OCI-LY3 (cell line): ENCODE measurements at regions not wholly inside any gene's neighbourhood (a gene's known extent, or its start where the extent isn't known, plus 50 kb on each side); places are given as distances from the start of the nearest gene placed in this dataset.

ENCODE experiments used
- H2AFZ ChIP-seq: fragments of 200-600, 300-600 bp; shearing (Covaris generic); 2 replicates; pipeline ENCODE4 v1.6.0; 2014; ENCODE audit warnings: antibody characterized with exemption, low read depth, low read length
- H3K27ac ChIP-seq: fragments of 200-600, 300-600 bp; sonication (generic); 2 replicates; pipeline ENCODE4 v1.5.1; 2014; ENCODE audit warnings: mild to moderate bottlenecking, low read length, moderate library complexity, mixed read lengths
- H3K27me3 ChIP-seq: fragments of 200-600, 300-600 bp; sonication (generic); 2 replicates; pipeline ENCODE4 v1.6.1; 2014; ENCODE audit warnings: low read depth, low read length, mixed read lengths
- H3K36me3 ChIP-seq: fragments of 200-600, 300-600 bp; sonication (generic); replicated peaks from 2 replicates; pipeline ENCODE3; 2014; ENCODE audit warnings: low read depth, low read length, mixed read lengths
- H3K4me1 ChIP-seq: fragments of 300-600, 200-600 bp; sonication (generic); 2 replicates; pipeline ENCODE4 v1.6.1; 2014; ENCODE audit warnings: low read length, mixed read lengths
- H3K4me2 ChIP-seq: fragments of 200-600, 300-600 bp; sonication (generic); 2 replicates; pipeline ENCODE4 v1.6.1; 2014; ENCODE audit warnings: low read length, mixed read lengths
- H3K4me3 ChIP-seq: fragments of 300-600, 200-600 bp; sonication (generic); 2 replicates; pipeline ENCODE4 v1.5.1; 2014; ENCODE audit warnings: antibody characterized with exemption, mild to moderate bottlenecking, low read length, moderate library complexity
- H3K79me2 ChIP-seq: fragments of 300-600, 200-600 bp; shearing (Covaris generic); 2 replicates; pipeline ENCODE4 v1.6.1; 2014; ENCODE audit warnings: mild to moderate bottlenecking, low read length, mixed read lengths
- H3K9ac ChIP-seq: fragments of 300-600, 200-600 bp; shearing (Covaris generic); 2 replicates; pipeline ENCODE4 v1.6.0; 2014; ENCODE audit warnings: mild to moderate bottlenecking, low read length, moderate library complexity
- H3K9me3 ChIP-seq: fragments of 200-600, 300-600 bp; shearing (Covaris generic); 2 replicates; pipeline ENCODE4 v1.6.1; 2014; ENCODE audit warnings: low read length, mixed read lengths; ENCODE audit not compliant: insufficient read depth
- H4K20me1 ChIP-seq: fragments of 200-600, 300-600 bp; sonication (generic); 2 replicates; pipeline ENCODE4 v1.6.1; 2016; ENCODE audit warnings: low read length, mixed read lengths; ENCODE audit not compliant: insufficient read depth
- CTCF ChIP-seq: fragments of 200-600, 300-600 bp; sonication (generic); IDR thresholded peaks from 2 replicates; pipeline ENCODE4 v1.5.1; 2014; ENCODE audit warnings: antibody characterized with exemption, low read length, low read depth
- EZH2phosphoT487 ChIP-seq: fragments of 200-600 bp; shearing (Covaris generic); IDR thresholded peaks from 2 replicates; pipeline ENCODE4 v1.6.1; 2018; ENCODE audit warnings: antibody characterized with exemption, mixed run types, low read depth

DNA sequence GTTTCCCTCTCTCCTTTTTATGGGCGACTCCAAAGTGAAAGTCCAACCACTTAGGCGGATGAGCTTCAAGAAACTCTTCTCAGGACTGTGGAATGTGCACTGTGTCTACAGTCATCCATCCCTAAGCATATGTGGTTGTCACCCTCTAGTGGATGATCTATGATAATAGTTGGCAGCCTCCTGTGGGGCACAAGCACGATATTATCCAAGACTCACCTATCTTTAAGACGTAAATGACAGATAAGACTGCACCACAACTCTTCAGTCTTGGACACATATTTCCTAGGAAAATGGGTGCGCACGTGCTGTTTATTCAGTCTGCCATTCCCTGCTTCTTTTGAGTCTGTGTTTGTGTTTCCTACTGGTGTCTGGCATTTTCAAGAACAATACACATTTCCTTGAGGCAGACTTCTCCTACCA is 145.5 kb upstream of the CTAGE1 start:
- TF ChIP-seq EZH2phosphoT487 (no peak), CTCF (peak; percentile 82)
- no peaks in the 10 kb centered on the region for H3K9me3 ChIP-seq
- no peak overlapping the region for H2AFZ ChIP-seq
- peaks cover 4% of the 10 kb centered on the region; the same call in 1 of the 2 replicates for H3K4me1 ChIP-seq
- H3K36me3 ChIP-seq = no peaks in the 10 kb centered on the region
- H3K27ac ChIP-seq = no peak overlapping the region
- peak overlapping the region; percentile 54 for H3K4me3 ChIP-seq
- H3K4me2 ChIP-seq = peak overlapping the region; percentile 49
- no peaks in the 10 kb centered on the region for H4K20me1 ChIP-seq
- H3K79me2 ChIP-seq = no peaks in the 10 kb centered on the region
- no peaks in the 10 kb centered on the region for H3K27me3 ChIP-seq
- H3K9ac ChIP-seq = no peak overlapping the region

GRCh38 chr18:22564036-22564435 is 146.3 kb upstream of the CTAGE1 start:
- no peaks in the 10 kb centered on the region for H4K20me1 ChIP-seq
- H3K36me3 ChIP-seq = no peaks in the 10 kb centered on the region
- TF ChIP-seq CTCF (no peak), EZH2phosphoT487 (no peak)
- H3K9me3 ChIP-seq = no peaks in the 10 kb centered on the region
- H3K27me3 ChIP-seq = no peaks in the 10 kb centered on the region
- no peaks in the 10 kb centered on the region for H3K79me2 ChIP-seq
- no peak overlapping the region for H3K9ac ChIP-seq
- peaks cover 4% of the 10 kb centered on the region; the same call in 1 of the 2 replicates for H3K4me1 ChIP-seq
- H2AFZ ChIP-seq = no peak overlapping the region
- H3K27ac ChIP-seq = no peak overlapping the region
- H3K4me3 ChIP-seq = no peak overlapping the region
- H3K4me2 ChIP-seq = no peak overlapping the region

DNA sequence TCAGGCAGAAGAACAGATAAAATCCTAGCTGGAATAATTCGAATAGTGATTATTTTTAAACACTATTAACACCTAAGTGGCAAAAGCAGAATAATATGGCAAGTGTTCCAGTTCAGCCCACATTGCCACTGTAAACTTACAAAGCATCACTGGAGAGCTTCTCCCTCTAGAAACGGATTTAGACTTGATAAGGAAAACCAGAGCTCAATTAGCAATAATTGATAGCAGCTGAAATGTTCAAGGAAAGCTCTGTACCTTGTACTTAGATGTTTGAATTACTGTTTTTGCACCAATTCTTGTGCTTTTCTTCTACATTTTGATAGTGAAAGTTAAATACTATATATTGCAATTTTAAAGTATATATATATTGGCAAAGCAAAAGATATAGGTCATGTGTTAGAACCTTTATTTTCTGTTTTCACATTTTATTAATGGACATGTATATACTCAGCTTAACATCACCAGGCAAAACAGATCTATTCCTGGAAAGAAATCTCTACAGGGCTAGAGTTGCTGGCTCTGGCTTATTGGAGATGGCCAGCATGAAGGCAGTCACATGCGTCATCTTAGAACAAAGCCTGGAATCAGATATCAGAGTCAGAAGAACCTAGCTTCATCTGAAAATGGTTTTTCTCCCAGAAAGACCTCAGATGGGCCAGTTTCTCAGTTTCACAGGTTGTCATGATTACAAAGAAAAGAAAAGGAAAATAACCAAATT is 149.1 kb upstream of the CTAGE1 start:
- Histone ChIP-seq H4K20me1 (no peaks in the 10 kb centered on the region), H3K36me3 (no peaks in the 10 kb centered on the region), H3K4me1 (peaks cover 4% of the 10 kb centered on the region; the same call in 1 of the 2 replicates), H2AFZ (no peak overlapping the region), H3K4me3 (no peak overlapping the region), H3K27ac (no peak overlapping the region), H3K9ac (no peak overlapping the region), H3K4me2 (no peak overlapping the region), H3K27me3 (no peaks in the 10 kb centered on the region), H3K9me3 (no peaks in the 10 kb centered on the region), H3K79me2 (no peaks in the 10 kb centered on the region)
- TF ChIP-seq EZH2phosphoT487 (no peak), CTCF (no peak)

GRCh38 chr18:22567794-22568193 is 150.1 kb upstream of the CTAGE1 start:
- Histone ChIP-seq H3K9ac (no peak overlapping the region), H3K27me3 (no peaks in the 10 kb centered on the region), H3K27ac (no peak overlapping the region), H3K4me3 (no peak overlapping the region), H3K4me1 (peaks cover 4% of the 10 kb centered on the region; the same call in 1 of the 2 replicates), H3K79me2 (no peaks in the 10 kb centered on the region), H3K4me2 (no peak overlapping the region), H2AFZ (no peak overlapping the region), H3K9me3 (no peaks in the 10 kb centered on the region), H3K36me3 (no peaks in the 10 kb centered on the region), H4K20me1 (no peaks in the 10 kb centered on the region)
- TF ChIP-seq CTCF = no peak
- no peak for TF ChIP-seq EZH2phosphoT487
